A204.1 (cell line): ENCODE measurements at regions not wholly inside any gene's neighbourhood (a gene's known extent, or its start where the extent isn't known, plus 50 kb on each side); places are given as distances from the start of the nearest gene placed in this dataset.

ENCODE experiments used
- FAIRE-seq: peaks from 2 replicates; lab custom pipeline; 2012; peaks lifted over from hg19 to GRCh38; lab: Jason Lieb, UNC

GRCh38 chr1:23615423-23615822, 56.1 kb upstream of the ID3 start:
- FAIRE-seq, result no peak

DNA sequence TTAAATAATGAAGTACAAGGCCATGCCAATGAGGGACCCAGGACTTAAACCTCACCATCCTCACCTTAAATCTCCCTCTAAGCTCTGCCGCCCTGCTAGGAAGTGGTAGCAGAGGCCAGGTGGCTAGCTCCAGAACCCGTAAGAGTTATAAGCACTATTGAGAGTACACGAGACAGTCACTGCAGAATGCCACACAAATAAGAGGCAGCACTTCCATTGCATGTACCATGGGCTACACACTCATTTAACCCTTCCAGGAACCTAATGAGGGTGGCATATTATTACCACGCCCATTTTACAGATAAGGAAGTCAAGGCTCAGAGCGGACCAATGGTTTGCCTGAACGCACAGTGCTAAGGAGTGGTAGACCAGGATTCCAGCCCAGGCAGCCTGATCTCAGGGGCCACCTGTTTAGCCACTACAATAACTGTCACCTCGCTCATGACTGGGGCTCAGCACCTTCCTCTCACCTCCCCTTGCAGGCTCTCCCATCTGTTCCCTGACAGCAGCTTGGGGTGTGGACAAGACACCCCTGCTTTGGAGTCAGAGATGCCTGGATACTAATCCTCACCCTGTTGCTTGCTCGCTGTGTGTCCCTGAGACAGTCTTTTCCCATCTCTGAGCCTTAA, 54.8 kb upstream of the ID3 start:
- no peak for FAIRE-seq

GRCh38 chr1:23613191-23614031, 54.1 kb upstream of the ID3 start:
- FAIRE-seq, result no peak

- no peak for FAIRE-seq
These were observed 52.5 kb upstream of the ID3 start for GRCh38 chr1:23611601-23612327.

DNA sequence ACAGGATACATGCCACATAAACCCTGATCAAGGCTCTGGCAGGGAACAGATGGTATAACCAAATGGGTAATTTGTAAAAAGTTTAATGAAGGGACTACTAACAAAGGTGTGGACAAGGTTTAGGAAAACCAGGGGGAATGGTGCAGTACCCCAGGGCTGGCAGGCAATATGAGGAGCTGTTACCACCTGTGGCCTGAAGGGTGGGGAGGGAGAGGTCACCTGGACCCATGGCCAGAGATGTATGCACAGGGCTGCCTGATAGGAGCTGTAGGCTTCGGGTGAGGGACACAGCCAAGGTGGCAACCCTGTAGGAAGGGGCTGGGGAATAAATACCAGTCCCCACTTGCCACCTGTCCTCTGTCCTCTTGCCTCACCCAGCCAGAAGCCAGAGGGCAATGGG, 51.4 kb upstream of the ID3 start:
- FAIRE-seq, result no peak

DNA sequence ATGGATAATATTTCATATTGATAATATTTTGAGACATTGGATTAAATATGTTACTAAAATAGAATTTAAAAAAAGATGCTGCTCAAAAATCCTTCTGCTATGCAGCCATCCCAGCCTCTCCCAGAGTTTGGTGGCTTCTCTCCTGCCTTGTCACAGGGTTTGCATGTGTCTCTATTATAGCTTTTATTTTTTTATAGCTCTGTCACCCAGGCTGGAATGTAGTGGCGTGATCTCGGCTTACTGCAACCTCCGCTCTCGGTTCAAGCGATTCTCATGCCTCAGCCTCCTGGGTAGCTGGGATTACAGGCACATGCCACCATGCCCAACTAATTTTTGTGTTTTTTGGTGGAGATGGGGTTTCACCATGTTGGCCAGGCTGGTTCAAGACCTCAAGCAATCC, 50.7 kb upstream of the ID3 start:
- no peak for FAIRE-seq
